Gastrocnemius medialis (tissue), 4 donors: ENCODE measurements at regions not wholly inside any gene's neighbourhood (a gene's known extent, or its start where the extent isn't known, plus 50 kb on each side); places are given as distances from the start of the nearest gene placed in this dataset.

ENCODE experiments used
- POLR2A ChIP-seq, 2 donors: fragments of 450-650 bp; IDR thresholded peaks; one replicate each; pipeline ENCODE4 v1.6.1; 2017; ENCODE audit warnings: antibody characterized with exemption in 2 of 2, mild to moderate bottlenecking in 2 of 2, moderate library complexity in 2 of 2
- TF ChIP-seq, protein P1 (sequence below), 5 experiments: fragments of 450-650 bp in 3 of 5; fragments of 200-600 bp in 2 of 5; sonication (generic) in 2 of 5; IDR thresholded peaks in 4 of 5; conservative IDR thresholded peaks in 1 of 5; 1 replicate in 4 of 5; 2 replicates in 1 of 5; pipeline ENCODE4 v1.5.1; 2016 to 2019; ENCODE audit warnings: antibody characterized with exemption in 5 of 5, mild to moderate bottlenecking in 3 of 5, moderate library complexity in 3 of 5

GRCh38 chr2:144967961-144968360, 448.0 kb upstream of the ZEB2 start:
- TF ChIP-seq, protein P1, sequence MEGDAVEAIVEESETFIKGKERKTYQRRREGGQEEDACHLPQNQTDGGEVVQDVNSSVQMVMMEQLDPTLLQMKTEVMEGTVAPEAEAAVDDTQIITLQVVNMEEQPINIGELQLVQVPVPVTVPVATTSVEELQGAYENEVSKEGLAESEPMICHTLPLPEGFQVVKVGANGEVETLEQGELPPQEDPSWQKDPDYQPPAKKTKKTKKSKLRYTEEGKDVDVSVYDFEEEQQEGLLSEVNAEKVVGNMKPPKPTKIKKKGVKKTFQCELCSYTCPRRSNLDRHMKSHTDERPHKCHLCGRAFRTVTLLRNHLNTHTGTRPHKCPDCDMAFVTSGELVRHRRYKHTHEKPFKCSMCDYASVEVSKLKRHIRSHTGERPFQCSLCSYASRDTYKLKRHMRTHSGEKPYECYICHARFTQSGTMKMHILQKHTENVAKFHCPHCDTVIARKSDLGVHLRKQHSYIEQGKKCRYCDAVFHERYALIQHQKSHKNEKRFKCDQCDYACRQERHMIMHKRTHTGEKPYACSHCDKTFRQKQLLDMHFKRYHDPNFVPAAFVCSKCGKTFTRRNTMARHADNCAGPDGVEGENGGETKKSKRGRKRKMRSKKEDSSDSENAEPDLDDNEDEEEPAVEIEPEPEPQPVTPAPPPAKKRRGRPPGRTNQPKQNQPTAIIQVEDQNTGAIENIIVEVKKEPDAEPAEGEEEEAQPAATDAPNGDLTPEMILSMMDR (IDR thresholded peaks at IDR 0.05 in 4 of 5, conservative IDR thresholded peaks at IDR 0.05 in 1 of 5) = no peak
- TF ChIP-seq POLR2A (IDR thresholded peaks at IDR 0.05) = no peak
